H9 (cell line): ENCODE measurements at regions not wholly inside any gene's neighbourhood (a gene's known extent, or its start where the extent isn't known, plus 50 kb on each side); places are given as distances from the start of the nearest gene placed in this dataset.

Source experiments
- DNase-seq: peaks from one replicate; pipeline ENCODE4 v3.0.0-alpha.2; 2017
- H2AFZ ChIP-seq: one replicate; pipeline ENCODE4 v1.6.1; 2013; ENCODE audit warnings: mild to moderate bottlenecking, low read length, control low read depth, moderate library complexity
- H2AK5ac ChIP-seq: 2 replicates; pipeline ENCODE4 v1.6.1; 2013; ENCODE audit warnings: low read length, control low read depth, mixed read lengths; ENCODE audit not compliant: insufficient read length
- H2BK120ac ChIP-seq: one replicate; pipeline ENCODE4 v1.6.1; 2013; ENCODE audit warnings: low read depth, mild to moderate bottlenecking, low read length, control low read depth, inconsistent platforms; ENCODE audit not compliant: poor library complexity, severe bottlenecking
- H2BK12ac ChIP-seq: 2 replicates; pipeline ENCODE4 v1.6.1; 2013; ENCODE audit warnings: low read length, control low read depth, mixed read lengths, low read depth; ENCODE audit not compliant: insufficient read length
- H2BK15ac ChIP-seq: 2 replicates; pipeline ENCODE4 v1.6.1; 2013; ENCODE audit warnings: low read depth, low read length, control low read depth
- H2BK20ac ChIP-seq: one replicate; pipeline ENCODE4 v1.6.1; 2013; ENCODE audit warnings: low read depth, mild to moderate bottlenecking, low read length, control low read depth, inconsistent platforms; ENCODE audit not compliant: poor library complexity, severe bottlenecking
- H2BK5ac ChIP-seq: 2 replicates; pipeline ENCODE4 v1.6.1; 2013; ENCODE audit warnings: low read length, control low read depth, mixed read lengths; ENCODE audit not compliant: insufficient read length
- H3K14ac ChIP-seq: 2 replicates; pipeline ENCODE4 v1.6.1; 2013; ENCODE audit warnings: low read length, control low read depth; ENCODE audit not compliant: insufficient read depth
- H3K18ac ChIP-seq: 2 replicates; pipeline ENCODE4 v1.6.1; 2013; ENCODE audit warnings: low read depth, mild to moderate bottlenecking, mixed read lengths, low read length, control low read depth; ENCODE audit not compliant: insufficient read length
- H3K23ac ChIP-seq: 2 replicates; pipeline ENCODE4 v1.6.1; 2013; ENCODE audit warnings: low read length, control low read depth, mixed read lengths, low read depth; ENCODE audit not compliant: insufficient read length
- H3K23me2 ChIP-seq: 2 replicates; pipeline ENCODE4 v1.6.1; 2013; ENCODE audit warnings: low read depth, mild to moderate bottlenecking, mixed read lengths, low read length, control low read depth; ENCODE audit not compliant: insufficient read length, poor library complexity, severe bottlenecking
- H3K27ac ChIP-seq: 2 replicates; pipeline ENCODE4 v1.5.1; 2013; ENCODE audit warnings: low read length, control low read depth, mixed read lengths, low read depth; ENCODE audit not compliant: insufficient read length
- H3K27me3 ChIP-seq: 2 replicates; pipeline ENCODE4 v1.6.1; 2013; ENCODE audit warnings: low read length, control low read depth, inconsistent platforms; ENCODE audit not compliant: insufficient read depth
- H3K4ac ChIP-seq: 2 replicates; pipeline ENCODE4 v1.6.1; 2013; ENCODE audit warnings: low read depth, mild to moderate bottlenecking, control low read depth, inconsistent platforms, low read length, moderate library complexity
- H3K4me1 ChIP-seq: 2 replicates; pipeline ENCODE4 v1.6.1; 2013; ENCODE audit warnings: low read length, control low read depth, inconsistent platforms; ENCODE audit not compliant: insufficient read depth
- H3K4me2 ChIP-seq: 2 replicates; pipeline ENCODE4 v1.6.1; 2013; ENCODE audit warnings: low read length, control low read depth, mixed read lengths; ENCODE audit not compliant: insufficient read length, insufficient read depth
- H3K56ac ChIP-seq: 2 replicates; pipeline ENCODE4 v1.6.1; 2013; ENCODE audit warnings: low read depth, mild to moderate bottlenecking, mixed read lengths, low read length, control low read depth; ENCODE audit not compliant: insufficient read length
- H3K79me1 ChIP-seq: 2 replicates; pipeline ENCODE4 v1.6.1; 2013; ENCODE audit warnings: low read depth, mild to moderate bottlenecking, moderate library complexity, low read length, control low read depth, inconsistent platforms; ENCODE audit not compliant: insufficient read depth, poor library complexity, severe bottlenecking
- H3K79me2 ChIP-seq: 2 replicates; pipeline ENCODE4 v1.6.1; 2013; ENCODE audit warnings: low read length, control low read depth, inconsistent platforms; ENCODE audit not compliant: insufficient read depth
- H3K9ac ChIP-seq: 2 replicates; pipeline ENCODE4 v1.6.1; 2013; ENCODE audit warnings: low read length, control low read depth, mixed read lengths; ENCODE audit not compliant: insufficient read length; ENCODE audit errors: extremely low read depth
- H3K9me3 ChIP-seq: one replicate; pipeline ENCODE4 v1.6.1; 2013; ENCODE audit warnings: low read depth, low read length, inconsistent platforms; ENCODE audit not compliant: control insufficient read depth
- H3T11ph ChIP-seq: one replicate; pipeline ENCODE4 v1.6.1; 2013; ENCODE audit warnings: mild to moderate bottlenecking, low read length, control low read depth, inconsistent platforms
- H4K20me1 ChIP-seq: one replicate; pipeline ENCODE4 v1.6.1; 2013; ENCODE audit not compliant: control insufficient read depth, insufficient read length, insufficient read depth
- H4K5ac ChIP-seq: 2 replicates; pipeline ENCODE4 v1.6.1; 2013; ENCODE audit warnings: low read depth, mild to moderate bottlenecking, mixed read lengths, low read length, control low read depth; ENCODE audit not compliant: insufficient read length
- H4K8ac ChIP-seq: replicated peaks from 2 replicates; pipeline ENCODE4 v1.6.1; 2013; ENCODE audit warnings: low read length, control low read depth, mixed read lengths, low read depth; ENCODE audit not compliant: insufficient read length
- H4K91ac ChIP-seq: 2 replicates; pipeline ENCODE4 v1.6.1; 2013; ENCODE audit warnings: low read depth, mild to moderate bottlenecking, moderate library complexity, mixed read lengths, low read length, control low read depth; ENCODE audit not compliant: insufficient read length
- H3K27ac Mint-ChIP-seq, 3 experiments: 2 replicates in 2 of 3; 3 replicates in 1 of 3; pipeline ENCODE4 v1.8.0; 2020 to 2021; ENCODE audit warnings: mixed read lengths in 3 of 3, mild to moderate bottlenecking in 1 of 3, moderate library complexity in 1 of 3
- H3K27me3 Mint-ChIP-seq: 2 replicates; pipeline ENCODE4 v1.8.0; 2021; ENCODE audit warnings: low read depth, mild to moderate bottlenecking, moderate library complexity, mixed read lengths
- H3K36me3 Mint-ChIP-seq, 3 experiments: 2 replicates in 2 of 3; 3 replicates in 1 of 3; pipeline ENCODE4 v1.8.0; 2020 to 2021; ENCODE audit warnings: low read depth in 3 of 3, mixed read lengths in 3 of 3; ENCODE audit not compliant: insufficient read depth in 1 of 3
- H3K4me1 Mint-ChIP-seq, 2 experiments: 2 replicates each; pipeline ENCODE4 v1.8.0; 2020; ENCODE audit warnings: mixed read lengths in 2 of 2
- H3K4me3 Mint-ChIP-seq, 2 experiments: 2 replicates in 1 of 2; 3 replicates in 1 of 2; pipeline ENCODE4 v1.8.0; 2020 to 2021; ENCODE audit warnings: mild to moderate bottlenecking in 2 of 2, mixed read lengths in 2 of 2, moderate library complexity in 1 of 2
- H3K9me3 Mint-ChIP-seq, 2 experiments: 2 replicates in 1 of 2; 3 replicates in 1 of 2; pipeline ENCODE4 v1.8.0; 2020; ENCODE audit warnings: mild to moderate bottlenecking in 2 of 2, mixed read lengths in 2 of 2, moderate library complexity in 1 of 2
- CTCF ChIP-seq: fragments of 200-600 bp; sonication (generic); conservative IDR thresholded peaks from 3 replicates; pipeline ENCODE4 v1.8.0; 2021; ENCODE audit warnings: antibody characterized with exemption, mild to moderate bottlenecking
- WGBS: extraction: QIAGEN DNeasy Blood & Tissue Kit; methylation state at CpG from one replicate; pipeline ENCODE4 v1.1.7; 2013; ENCODE audit warnings: missing lambda C conversion rate, low lambda C conversion rate, mixed read lengths; ENCODE audit not compliant: insufficient read length; ENCODE audit errors: extremely low coverage; 5-methylcytosine and 5-hydroxymethylcytosine counted together

- no peak overlapping the region for H4K91ac ChIP-seq
- Mint-ChIP-seq H3K36me3 (no peaks in the 10 kb centered on the region; a peak in 2 of 7 replicates), H3K9me3 (no peaks in the 10 kb centered on the region; a peak in 2 of 5 replicates), H3K27ac (no peak overlapping the region; a peak in 1 of 7 replicates), H3K27me3 (peaks cover 2% of the 10 kb centered on the region), H3K4me3 (no peak overlapping the region), H3K4me1 (peaks cover 3 to 4% of the 10 kb centered on the region in 2 experiments)
- H3K4me2 ChIP-seq: no peak overlapping the region
- H3K79me1 ChIP-seq: no peaks in the 10 kb centered on the region
- H2AFZ ChIP-seq: no peak overlapping the region
- H2BK12ac ChIP-seq: no peak overlapping the region
- H3K14ac ChIP-seq: no peak overlapping the region
- no CpG with 5 or more reads among the region's 5 CpGs for WGBS
- no peak overlapping the region for H3K9ac ChIP-seq
- no peak overlapping the region for H4K5ac ChIP-seq
- H2BK5ac ChIP-seq: no peak overlapping the region
- H2AK5ac ChIP-seq: no peak overlapping the region
- H3K23ac ChIP-seq: no peak overlapping the region
- H3K27me3 ChIP-seq: no peaks in the 10 kb centered on the region
- H2BK20ac ChIP-seq: no peak overlapping the region
- no peak overlapping the region for H3K4ac ChIP-seq
- no peak overlapping the region for H4K8ac ChIP-seq
- H3K56ac ChIP-seq: no peak overlapping the region
- no peaks in the 10 kb centered on the region for H3K9me3 ChIP-seq
- no peak overlapping the region for H3K18ac ChIP-seq
- no peaks in the 10 kb centered on the region for H4K20me1 ChIP-seq
- no peak overlapping the region for H3T11ph ChIP-seq
- DNase-seq: no peak
- H2BK15ac ChIP-seq: no peak overlapping the region
- H2BK120ac ChIP-seq: no peak overlapping the region
- no peaks in the 10 kb centered on the region for H3K23me2 ChIP-seq
- H3K27ac ChIP-seq: no peak overlapping the region
- no peak for TF ChIP-seq CTCF
- H3K4me1 ChIP-seq: no peaks in the 10 kb centered on the region
- H3K79me2 ChIP-seq: no peaks in the 10 kb centered on the region
These were observed 456.2 kb upstream of the SULF2 start for GRCh38 chr20:48241482-48241881.
